HL-60 (cell line): ENCODE measurements at regions not wholly inside any gene's neighbourhood (a gene's known extent, or its start where the extent isn't known, plus 50 kb on each side); places are given as distances from the start of the nearest gene placed in this dataset.

Experiments
- DNase-seq, 2 experiments: peaks; one replicate each; pipeline ENCODE4 v3.0.0-alpha.2; 2010 to 2020; ENCODE audit warnings: low read depth in 1 of 2, low spot score in 1 of 2
- H3K27ac ChIP-seq: fragments of 250-450 bp; sonication (Bioruptor Pico); replicated peaks from 2 replicates; pipeline ENCODE4 v1.5.1; 2020; ENCODE audit warnings: mild to moderate bottlenecking, moderate library complexity
- H3K27me3 ChIP-seq: fragments of 250-450 bp; sonication (Bioruptor Pico); 2 replicates; pipeline ENCODE4 v1.5.1; 2021; ENCODE audit warnings: mild to moderate bottlenecking, moderate library complexity; ENCODE audit not compliant: insufficient read depth, poor library complexity, severe bottlenecking
- H3K4me3 ChIP-seq: replicated peaks from 2 replicates; pipeline ENCODE4 v1.5.1; 2011; ENCODE audit warnings: mild to moderate bottlenecking, control low read depth, low read length; ENCODE audit not compliant: insufficient read depth
- CTCF ChIP-seq: IDR thresholded peaks from one replicate; pipeline ENCODE4 v1.5.1; 2011; ENCODE audit warnings: low read length, control low read depth, inconsistent platforms; ENCODE audit not compliant: insufficient read depth
- GABPA ChIP-seq: IDR thresholded peaks from 2 replicates; pipeline ENCODE4 v1.6.1; 2012; ENCODE audit warnings: low read depth
- POLR2AphosphoS5 ChIP-seq: IDR thresholded peaks from 2 replicates; pipeline ENCODE4 v1.6.1; 2012; ENCODE audit warnings: low read depth
- REST ChIP-seq: IDR thresholded peaks from 2 replicates; pipeline ENCODE4 v1.6.1; 2012; ENCODE audit warnings: low read depth; ENCODE audit not compliant: insufficient replicate concordance
- SPI1 ChIP-seq: IDR thresholded peaks from 2 replicates; pipeline ENCODE4 v1.6.1; 2012; ENCODE audit warnings: low read depth, mild to moderate bottlenecking, borderline replicate concordance

GRCh38 chr5:147057051-147057450, 177.8 kb upstream of the STK32A start:
- no peak overlapping the region for H3K27ac ChIP-seq
- no peak for DNase-seq
- H3K27me3 ChIP-seq: no peaks in the 10 kb centered on the region
- H3K4me3 ChIP-seq: no peak overlapping the region
- TF ChIP-seq CTCF: no peak
- TF ChIP-seq GABPA: no peak
- no peak for TF ChIP-seq SPI1
- no peak for TF ChIP-seq POLR2AphosphoS5
- no peak for TF ChIP-seq REST

- H3K4me3 ChIP-seq: no peak overlapping the region
- no peaks in the 10 kb centered on the region for H3K27me3 ChIP-seq
- H3K27ac ChIP-seq: no peak overlapping the region
- no peak for DNase-seq
- no peak for TF ChIP-seq CTCF
- no peak for TF ChIP-seq GABPA
- no peak for TF ChIP-seq REST
- no peak for TF ChIP-seq SPI1
- TF ChIP-seq POLR2AphosphoS5: no peak
Observed at GRCh38 chr5:147061431-147061830, 173.4 kb upstream of the STK32A start.

- Histone ChIP-seq H3K27me3 (no peaks in the 10 kb centered on the region), H3K27ac (no peak overlapping the region), H3K4me3 (no peak overlapping the region)
- TF ChIP-seq SPI1 (no peak), POLR2AphosphoS5 (no peak), GABPA (no peak), CTCF (no peak), REST (no peak)
- no peak for DNase-seq
Observed at GRCh38 chr5:147062427-147062826, 172.4 kb upstream of the STK32A start.
